ENCODE measurements at regions not wholly inside any gene's neighbourhood (a gene's known extent, or its start where the extent isn't known, plus 50 kb on each side); places are given as distances from the start of the nearest gene placed in this dataset.

DNA sequence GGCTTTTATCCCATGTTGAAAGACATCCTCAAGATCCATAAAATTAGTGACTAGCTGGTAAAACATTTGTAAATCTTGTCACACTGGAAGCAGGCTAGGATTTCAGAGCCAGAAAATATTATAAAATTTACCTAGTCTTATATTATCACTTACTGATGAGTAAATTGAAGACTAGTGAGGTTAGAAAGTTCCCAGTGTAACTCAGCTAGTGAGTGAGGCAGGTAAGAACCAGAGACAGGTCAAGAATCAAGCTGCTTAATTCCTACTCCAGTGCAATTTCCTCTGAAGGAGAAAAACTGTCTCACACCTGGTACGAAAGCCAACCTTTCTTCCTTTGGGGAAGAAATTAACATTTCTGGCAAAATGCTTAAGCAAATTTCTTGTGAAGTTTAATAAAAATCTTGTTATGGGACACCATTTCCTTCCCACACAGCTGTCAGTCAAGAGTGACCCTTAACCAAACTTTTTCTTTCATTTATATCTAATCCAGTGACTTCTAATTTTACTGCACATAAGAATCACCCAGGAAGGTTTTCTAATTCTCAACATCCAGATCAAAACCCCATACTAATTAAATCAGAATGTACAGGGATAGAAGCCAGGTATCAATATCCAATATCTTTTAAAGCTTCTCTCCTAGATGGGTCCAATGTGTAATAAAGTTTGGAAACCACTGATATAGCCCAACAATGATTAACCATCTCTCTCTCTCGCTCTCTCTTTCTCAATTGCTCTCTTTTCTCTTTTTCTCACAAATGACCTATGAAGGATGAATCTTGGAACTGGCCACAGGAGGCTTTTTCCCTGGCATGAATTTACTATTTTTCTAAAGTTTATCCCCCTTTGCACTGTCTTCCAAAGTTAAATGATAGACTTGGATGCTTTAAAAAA is 264.3 kb upstream of the SLC39A10 start:
- TF ChIP-seq, protein P1, sequence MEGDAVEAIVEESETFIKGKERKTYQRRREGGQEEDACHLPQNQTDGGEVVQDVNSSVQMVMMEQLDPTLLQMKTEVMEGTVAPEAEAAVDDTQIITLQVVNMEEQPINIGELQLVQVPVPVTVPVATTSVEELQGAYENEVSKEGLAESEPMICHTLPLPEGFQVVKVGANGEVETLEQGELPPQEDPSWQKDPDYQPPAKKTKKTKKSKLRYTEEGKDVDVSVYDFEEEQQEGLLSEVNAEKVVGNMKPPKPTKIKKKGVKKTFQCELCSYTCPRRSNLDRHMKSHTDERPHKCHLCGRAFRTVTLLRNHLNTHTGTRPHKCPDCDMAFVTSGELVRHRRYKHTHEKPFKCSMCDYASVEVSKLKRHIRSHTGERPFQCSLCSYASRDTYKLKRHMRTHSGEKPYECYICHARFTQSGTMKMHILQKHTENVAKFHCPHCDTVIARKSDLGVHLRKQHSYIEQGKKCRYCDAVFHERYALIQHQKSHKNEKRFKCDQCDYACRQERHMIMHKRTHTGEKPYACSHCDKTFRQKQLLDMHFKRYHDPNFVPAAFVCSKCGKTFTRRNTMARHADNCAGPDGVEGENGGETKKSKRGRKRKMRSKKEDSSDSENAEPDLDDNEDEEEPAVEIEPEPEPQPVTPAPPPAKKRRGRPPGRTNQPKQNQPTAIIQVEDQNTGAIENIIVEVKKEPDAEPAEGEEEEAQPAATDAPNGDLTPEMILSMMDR (IDR thresholded peaks at IDR 0.05; ENCODE audit: low read length) = no peak
- TF ChIP-seq EZH2 (optimal IDR thresholded peaks at IDR 0.05; ENCODE audit: low read depth, low read length) (no peak), EZH2phosphoT487 (IDR thresholded peaks at IDR 0.05; ENCODE audit: low read length) (no peak)
